Stimulated activated CD8-positive, alpha-beta memory T cell treated with anti-CD3 and anti-CD28 coated beads, Interleukin-2, amount 100 ng/mL, for 48 hours (primary cell): ENCODE measurements at regions not wholly inside any gene's neighbourhood (a gene's known extent, or its start where the extent isn't known, plus 50 kb on each side); places are given as distances from the start of the nearest gene placed in this dataset.
"Not testable (repeated sequence)": the region's sequence is repeated elsewhere in the genome, so short reads cannot be mapped to it uniquely, and the experiment has no call there.

Experiments used
- DNase-seq, 2 donors: peaks; one replicate each; pipeline ENCODE4 v3.0.0-alpha.2; 2020; ENCODE audit warnings: low read depth in 2 of 2

GRCh38 chr4:124046190-124046589, 649.6 kb downstream of the SPRY1 start:
- no peak for DNase-seq

- DNase-seq: no peak
Observed at GRCh38 chr4:124053872-124054538, 657.4 kb downstream of the SPRY1 start.

GRCh38 chr4:124055336-124055735, 657.2 kb downstream of the ANKRD50 start:
- no peak for DNase-seq

- no peak for DNase-seq
Observed at GRCh38 chr4:124055896-124056295, 656.6 kb downstream of the ANKRD50 start.

GRCh38 chr4:124060261-124060918, 652.1 kb downstream of the ANKRD50 start:
- no peak for DNase-seq

- no peak for DNase-seq
Observed at GRCh38 chr4:124061413-124061812, 651.1 kb downstream of the ANKRD50 start.

GRCh38 chr4:124065422-124065821, 647.1 kb downstream of the ANKRD50 start:
- no peak for DNase-seq

GRCh38 chr4:124065936-124066335, 646.6 kb downstream of the ANKRD50 start:
- DNase-seq: no peak

GRCh38 chr4:124066595-124066994, 645.9 kb downstream of the ANKRD50 start:
- DNase-seq: no peak

GRCh38 chr4:124067046-124067445, 645.5 kb downstream of the ANKRD50 start:
- no peak for DNase-seq

- no peak for DNase-seq
Observed at GRCh38 chr4:124070688-124071484, 641.6 kb downstream of the ANKRD50 start.

GRCh38 chr4:124075276-124075675, 637.3 kb downstream of the ANKRD50 start:
- DNase-seq: not testable (repeated sequence)

- DNase-seq: no peak
Observed at GRCh38 chr4:124079174-124079780, 633.3 kb downstream of the ANKRD50 start.

GRCh38 chr4:124083711-124084110, 628.8 kb downstream of the ANKRD50 start:
- DNase-seq: no peak

GRCh38 chr4:124085561-124086180, 626.9 kb downstream of the ANKRD50 start:
- no peak for DNase-seq

GRCh38 chr4:124090021-124090420, 622.5 kb downstream of the ANKRD50 start:
- DNase-seq: no peak

- no peak for DNase-seq
Observed at GRCh38 chr4:124092101-124092500, 620.4 kb downstream of the ANKRD50 start.

- no peak for DNase-seq
Observed at GRCh38 chr4:124092541-124092984, 620.0 kb downstream of the ANKRD50 start.

- no peak for DNase-seq
Observed at GRCh38 chr4:124095621-124096020, 616.9 kb downstream of the ANKRD50 start.

- DNase-seq: no peak
Observed at GRCh38 chr4:124096290-124096689, 616.2 kb downstream of the ANKRD50 start.

GRCh38 chr4:124097447-124097846, 615.1 kb downstream of the ANKRD50 start:
- no peak for DNase-seq

- no peak for DNase-seq
Observed at GRCh38 chr4:124104101-124104500, 608.4 kb downstream of the ANKRD50 start.
